ENCODE measurements at regions not wholly inside any gene's neighbourhood (a gene's known extent, or its start where the extent isn't known, plus 50 kb on each side); places are given as distances from the start of the nearest gene placed in this dataset.

GRCh38 chr15:93241696-93242585 lies 152.9 kb upstream of the RGMA start:
- no peaks in the 10 kb centered on the region for H3K9me3 Mint-ChIP-seq
- DNase-seq (ENCODE audit: low spot score in 2 of 2) (no peak), ATAC-seq (no peak)
- H3K36me3 Mint-ChIP-seq = no peaks in the 10 kb centered on the region
- no peak overlapping the region for H3K4me3 Mint-ChIP-seq
- H3K4me1 Mint-ChIP-seq = no peaks in the 10 kb centered on the region
- H3K27ac Mint-ChIP-seq = no peak overlapping the region

- no peaks in the 10 kb centered on the region for H3K4me1 Mint-ChIP-seq
- no peak overlapping the region for H3K27ac Mint-ChIP-seq
- no peaks in the 10 kb centered on the region for H3K9me3 Mint-ChIP-seq
- H3K36me3 Mint-ChIP-seq = no peaks in the 10 kb centered on the region
- no peak overlapping the region for H3K4me3 Mint-ChIP-seq
- DNase-seq (ENCODE audit: low spot score in 2 of 2) = no peak
- no peak for ATAC-seq
These were observed 151.0 kb upstream of the RGMA start for GRCh38 chr15:93239993-93240392.

- ATAC-seq (no peak), DNase-seq (ENCODE audit: low spot score in 2 of 2) (no peak)
- Mint-ChIP-seq H3K4me3 (no peak overlapping the region), H3K27ac (no peak overlapping the region), H3K9me3 (no peaks in the 10 kb centered on the region), H3K4me1 (no peaks in the 10 kb centered on the region), H3K36me3 (no peaks in the 10 kb centered on the region)
These were observed 150.6 kb upstream of the RGMA start for GRCh38 chr15:93239591-93239990.

GRCh38 chr15:93238641-93239040 lies 149.6 kb upstream of the RGMA start:
- H3K27ac Mint-ChIP-seq = no peak overlapping the region
- ATAC-seq = no peak

GRCh38 chr15:93235926-93236780 lies 147.1 kb upstream of the RGMA start:
- Mint-ChIP-seq H3K36me3 (no peaks in the 10 kb centered on the region), H3K4me3 (peak overlapping the region; percentile 23), H3K4me1 (peaks cover 17% of the 10 kb centered on the region), H3K9me3 (no peaks in the 10 kb centered on the region), H3K27ac (no peak overlapping the region)
- no peak for ATAC-seq
- no peak for DNase-seq (ENCODE audit: low spot score in 2 of 2)

More at GRCh38 chr15:93238641-93239040, 149.6 kb upstream of the RGMA start:
- DNase-seq (ENCODE audit: low spot score in 2 of 2) = no peak
- Mint-ChIP-seq H3K36me3 (no peaks in the 10 kb centered on the region), H3K9me3 (no peaks in the 10 kb centered on the region), H3K4me1 (no peaks in the 10 kb centered on the region), H3K4me3 (no peak overlapping the region)

GRCh38 chr15:93235269-93235668 lies 146.3 kb upstream of the RGMA start:
- H3K27ac Mint-ChIP-seq = no peak overlapping the region
- DNase-seq (ENCODE audit: low spot score in 2 of 2) (no peak), ATAC-seq (no peak)
- no peaks in the 10 kb centered on the region for H3K36me3 Mint-ChIP-seq
- H3K9me3 Mint-ChIP-seq = no peaks in the 10 kb centered on the region
- peaks cover 21% of the 10 kb centered on the region for H3K4me1 Mint-ChIP-seq
- H3K4me3 Mint-ChIP-seq = no peak overlapping the region

- Mint-ChIP-seq H3K9me3 (no peaks in the 10 kb centered on the region), H3K4me3 (no peak overlapping the region), H3K36me3 (no peaks in the 10 kb centered on the region), H3K4me1 (peaks cover 21% of the 10 kb centered on the region), H3K27ac (no peak overlapping the region)
- DNase-seq (ENCODE audit: low spot score in 2 of 2) = no peak
- no peak for ATAC-seq
These were observed 144.7 kb upstream of the RGMA start for GRCh38 chr15:93233710-93234109.

- no peak overlapping the region for H3K27ac Mint-ChIP-seq
- DNase-seq (ENCODE audit: low spot score in 2 of 2) (no peak), ATAC-seq (no peak)
- H3K9me3 Mint-ChIP-seq = no peaks in the 10 kb centered on the region
- no peak overlapping the region for H3K4me3 Mint-ChIP-seq
- no peaks in the 10 kb centered on the region for H3K36me3 Mint-ChIP-seq
- H3K4me1 Mint-ChIP-seq = peaks cover 21% of the 10 kb centered on the region
These were observed 143.8 kb upstream of the RGMA start for GRCh38 chr15:93232845-93233244.

GRCh38 chr15:93231994-93232393 lies 143.0 kb upstream of the RGMA start:
- Mint-ChIP-seq H3K9me3 (no peaks in the 10 kb centered on the region), H3K4me3 (no peak overlapping the region), H3K27ac (no peak overlapping the region), H3K4me1 (peaks cover 21% of the 10 kb centered on the region), H3K36me3 (no peaks in the 10 kb centered on the region)
- ATAC-seq (no peak), DNase-seq (ENCODE audit: low spot score in 2 of 2) (no peak)

- ATAC-seq (peak; percentile 32), DNase-seq (ENCODE audit: low spot score in 2 of 2) (no peak)
- Mint-ChIP-seq H3K4me1 (peaks cover 21% of the 10 kb centered on the region), H3K27ac (no peak overlapping the region), H3K36me3 (no peaks in the 10 kb centered on the region), H3K9me3 (no peaks in the 10 kb centered on the region), H3K4me3 (no peak overlapping the region)
These were observed 142.4 kb upstream of the RGMA start for GRCh38 chr15:93231261-93231925.

- H3K4me3 Mint-ChIP-seq = no peak overlapping the region
- H3K36me3 Mint-ChIP-seq = no peaks in the 10 kb centered on the region
- ATAC-seq (no peak), DNase-seq (ENCODE audit: low spot score in 2 of 2) (no peak)
- H3K27ac Mint-ChIP-seq = no peak overlapping the region
- H3K4me1 Mint-ChIP-seq = peaks cover 21% of the 10 kb centered on the region
- no peaks in the 10 kb centered on the region for H3K9me3 Mint-ChIP-seq
These were observed 139.5 kb upstream of the RGMA start for GRCh38 chr15:93228546-93228945.

GRCh38 chr15:93223803-93224202 lies 134.8 kb upstream of the RGMA start:
- peak in 1 of 2 donors; percentile 50 for DNase-seq (ENCODE audit: low spot score in 2 of 2)
- H3K4me3 Mint-ChIP-seq = no peak overlapping the region
- H3K9me3 Mint-ChIP-seq = no peaks in the 10 kb centered on the region
- peaks cover 7% of the 10 kb centered on the region for H3K4me1 Mint-ChIP-seq
- H3K27ac Mint-ChIP-seq = no peak overlapping the region
- no peaks in the 10 kb centered on the region for H3K36me3 Mint-ChIP-seq
- ATAC-seq = peak; percentile 93

- Mint-ChIP-seq H3K27ac (no peak overlapping the region), H3K4me1 (peaks cover 7% of the 10 kb centered on the region), H3K4me3 (no peak overlapping the region), H3K9me3 (no peaks in the 10 kb centered on the region), H3K36me3 (no peaks in the 10 kb centered on the region)
- DNase-seq (ENCODE audit: low spot score in 2 of 2) (no peak), ATAC-seq (no peak)
These were observed 132.7 kb upstream of the RGMA start for GRCh38 chr15:93221759-93222158.

- peaks cover 7% of the 10 kb centered on the region for H3K4me1 Mint-ChIP-seq
- ATAC-seq (no peak), DNase-seq (ENCODE audit: low spot score in 2 of 2) (no peak)
- no peaks in the 10 kb centered on the region for H3K9me3 Mint-ChIP-seq
- H3K27ac Mint-ChIP-seq = no peak overlapping the region
- H3K4me3 Mint-ChIP-seq = no peak overlapping the region
- no peaks in the 10 kb centered on the region for H3K36me3 Mint-ChIP-seq
These were observed 130.9 kb upstream of the RGMA start for GRCh38 chr15:93219859-93220420.

- DNase-seq (ENCODE audit: low spot score in 2 of 2) (no peak), ATAC-seq (no peak)
- no peaks in the 10 kb centered on the region for H3K36me3 Mint-ChIP-seq
- no peak overlapping the region for H3K27ac Mint-ChIP-seq
- H3K4me3 Mint-ChIP-seq = no peak overlapping the region
- H3K4me1 Mint-ChIP-seq = peaks cover 7% of the 10 kb centered on the region
- H3K9me3 Mint-ChIP-seq = no peaks in the 10 kb centered on the region
These were observed 128.3 kb upstream of the RGMA start for GRCh38 chr15:93217343-93217742.

Measured in stimulated activated effector memory CD8-positive, alpha-beta T cell treated with anti-CD3 and anti-CD28 coated beads, Interleukin-12 subunit alpha, Interleukin-12 subunit beta, amount 100 ng/mL, for 72 hours (primary cell).